CD4-positive, alpha-beta T cell treated with Interleukin-6 at 100 ng/mL for 8 hours (primary cell): ENCODE measurements at regions not wholly inside any gene's neighbourhood (a gene's known extent, or its start where the extent isn't known, plus 50 kb on each side); places are given as distances from the start of the nearest gene placed in this dataset.
A peak's percentile ranks its signal among the peaks of the same experiment; 100 is the strongest.
"Not testable (repeated sequence)": the region's sequence is repeated elsewhere in the genome, so short reads cannot be mapped to it uniquely, and the experiment has no call there.

ENCODE experiments used
- DNase-seq: peaks from one replicate; pipeline ENCODE4 v3.0.0-alpha.2; 2020; ENCODE audit warnings: mixed read lengths, low spot score

DNA sequence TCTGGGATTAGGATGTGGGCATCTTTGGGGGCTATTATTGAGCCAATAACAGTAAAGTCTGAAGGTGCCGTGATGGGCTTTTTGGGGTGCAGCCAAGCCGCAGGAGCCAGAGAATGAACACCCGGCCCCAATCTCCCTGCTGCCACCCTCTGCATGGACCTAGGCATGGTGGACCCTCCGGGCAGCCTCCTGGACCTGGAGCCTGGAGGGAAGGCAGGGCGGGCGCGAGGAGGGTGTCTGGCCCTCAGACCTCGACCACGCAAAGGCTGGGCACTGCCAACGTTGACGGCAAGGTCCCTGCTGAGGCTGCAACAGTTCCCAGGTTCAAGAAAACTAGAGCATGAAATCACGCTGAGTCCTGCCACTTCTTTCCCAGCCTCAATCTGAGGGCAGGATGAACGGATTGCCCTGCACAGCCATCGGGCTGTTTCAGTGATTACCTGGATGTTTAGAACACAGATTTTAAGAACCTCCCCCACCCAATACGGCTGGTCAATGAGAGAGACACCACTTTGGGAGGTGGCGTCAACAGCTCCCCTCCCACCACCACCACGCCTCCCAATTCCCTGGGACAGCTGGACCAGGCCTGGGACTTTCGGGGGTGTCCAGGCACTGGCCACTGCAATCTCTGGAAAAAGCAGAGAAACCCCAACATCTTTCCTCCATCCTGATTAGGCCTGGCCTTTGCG, 147.4 kb downstream of the NPIPB11 start:
- DNase-seq: not testable (repeated sequence)

GRCh38 chr16:29257419-29258336, 148.8 kb downstream of the NPIPB11 start:
- DNase-seq: not testable (repeated sequence)

GRCh38 chr16:29256501-29256981, 150.0 kb downstream of the NPIPB11 start:
- no peak for DNase-seq

GRCh38 chr16:29255957-29256356, 150.6 kb downstream of the NPIPB11 start:
- not testable (repeated sequence) for DNase-seq

GRCh38 chr16:29255496-29255796, 151.1 kb downstream of the NPIPB11 start:
- not testable (repeated sequence) for DNase-seq

GRCh38 chr16:29254676-29255495, 151.6 kb downstream of the NPIPB11 start:
- no peak for DNase-seq

GRCh38 chr16:29253716-29254590, 152.6 kb downstream of the NPIPB11 start:
- not testable (repeated sequence) for DNase-seq

DNA sequence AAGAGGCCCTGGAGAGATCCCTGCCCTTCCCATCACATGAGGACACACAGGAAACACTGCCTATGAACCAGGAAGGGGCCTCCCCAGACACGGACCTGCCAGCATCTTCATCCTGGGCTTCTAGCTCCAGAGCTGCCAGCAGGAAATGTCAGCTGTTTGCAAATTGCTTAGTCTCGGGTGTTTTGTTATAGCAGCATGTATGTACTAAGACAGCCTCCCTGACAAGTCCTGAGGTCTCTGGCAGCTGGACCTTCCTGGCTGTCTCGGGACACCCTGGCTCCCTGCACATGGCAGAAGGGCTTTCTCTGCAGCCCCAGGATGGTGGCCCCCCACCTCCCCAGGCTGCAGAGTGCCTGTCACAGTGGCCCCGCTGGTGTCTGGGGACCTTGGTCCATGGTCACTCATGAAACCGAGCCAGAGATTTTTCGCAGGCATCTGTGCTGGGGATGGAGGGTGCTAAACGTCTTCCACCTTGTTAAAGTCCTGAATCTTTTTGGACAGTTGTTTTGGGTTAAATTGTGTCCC, 153.4 kb downstream of the NPIPB11 start:
- not testable (repeated sequence) for DNase-seq

DNA sequence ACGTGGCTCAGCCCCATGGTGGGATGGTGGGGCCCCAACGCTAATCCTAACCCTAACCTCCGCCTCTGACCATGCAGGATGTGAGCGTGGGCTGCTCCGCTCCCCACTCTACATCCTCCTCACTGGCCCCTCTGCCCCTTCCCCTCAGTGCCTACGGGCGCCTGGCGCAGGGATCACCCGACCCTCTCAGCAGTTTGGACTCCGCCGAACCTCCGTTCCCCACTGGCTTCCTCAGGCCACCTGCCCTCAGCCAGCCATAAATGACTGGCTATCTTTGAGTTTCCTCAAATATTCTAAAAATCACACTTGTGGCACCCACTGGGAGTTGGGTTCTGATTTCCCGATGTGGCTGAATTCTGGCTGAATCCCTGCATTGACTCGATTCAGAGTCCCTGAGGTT, 154.2 kb downstream of the NPIPB11 start:
- not testable (repeated sequence) for DNase-seq

- DNase-seq: not testable (repeated sequence)
Observed at GRCh38 chr16:29251571-29252011, 154.9 kb downstream of the NPIPB11 start.

DNA sequence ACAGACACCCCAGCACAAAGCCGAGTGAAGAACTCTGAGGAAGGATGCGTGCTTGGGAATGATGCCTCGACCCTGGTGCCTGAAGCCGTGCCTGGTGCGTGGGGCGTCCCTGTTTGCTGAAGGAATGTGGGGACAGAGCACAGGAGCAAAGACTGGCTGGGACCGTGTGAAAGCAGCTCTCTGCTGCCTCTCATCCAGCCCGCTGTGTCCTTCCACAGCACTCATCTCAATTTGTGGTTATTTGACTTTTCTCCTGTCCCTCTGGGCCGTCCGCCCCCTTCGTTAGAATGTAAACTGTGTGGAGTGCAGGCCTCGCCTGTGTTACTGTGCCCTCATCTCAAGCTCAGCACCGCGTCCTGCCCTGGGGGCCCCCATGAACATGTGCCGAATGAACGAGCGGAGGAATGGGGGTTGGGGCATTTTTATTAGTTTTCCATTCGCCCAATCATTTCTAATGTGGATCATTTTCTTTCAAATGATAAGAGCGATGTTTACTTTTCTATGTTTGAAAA, 155.5 kb downstream of the NPIPB11 start:
- not testable (repeated sequence) for DNase-seq

- DNase-seq: not testable (repeated sequence)
Observed at GRCh38 chr16:29250469-29250868, 156.0 kb downstream of the NPIPB11 start.

GRCh38 chr16:29248940-29249318, 157.6 kb downstream of the NPIPB11 start:
- DNase-seq: not testable (repeated sequence)

DNA sequence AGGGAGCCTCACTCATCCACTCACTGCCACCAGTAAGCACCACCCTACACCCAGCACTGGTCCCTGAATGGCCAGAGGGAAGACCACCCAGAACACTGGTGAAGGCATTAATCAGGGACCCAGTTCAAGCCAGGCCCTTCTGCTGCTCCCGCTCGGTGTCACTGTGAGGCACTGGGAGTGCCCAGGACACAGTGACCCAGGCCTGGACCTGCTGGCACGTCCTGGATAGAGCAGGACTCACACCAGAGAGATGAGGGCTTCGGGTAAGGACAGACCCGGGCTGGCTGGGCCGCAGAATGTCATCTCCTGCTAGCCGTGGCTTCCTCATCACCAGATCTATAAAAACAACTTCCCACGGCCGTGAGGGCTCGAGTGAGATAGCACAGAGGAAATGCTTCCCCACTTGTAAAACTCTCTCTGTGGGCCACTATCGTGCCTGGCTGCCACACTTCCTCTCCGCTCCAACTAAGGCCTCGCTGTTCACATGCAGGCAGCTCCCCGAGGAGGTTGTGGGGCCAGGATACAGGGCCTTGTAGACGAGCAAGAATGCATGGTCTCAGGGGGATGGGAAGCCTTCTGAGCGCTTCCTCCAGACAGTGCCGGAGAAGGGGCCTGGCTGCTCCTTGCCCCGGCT, 158.1 kb downstream of the NPIPB11 start:
- peak; percentile 45 for DNase-seq

GRCh38 chr16:29246091-29246490, 160.4 kb downstream of the NPIPB11 start:
- not testable (repeated sequence) for DNase-seq

DNA sequence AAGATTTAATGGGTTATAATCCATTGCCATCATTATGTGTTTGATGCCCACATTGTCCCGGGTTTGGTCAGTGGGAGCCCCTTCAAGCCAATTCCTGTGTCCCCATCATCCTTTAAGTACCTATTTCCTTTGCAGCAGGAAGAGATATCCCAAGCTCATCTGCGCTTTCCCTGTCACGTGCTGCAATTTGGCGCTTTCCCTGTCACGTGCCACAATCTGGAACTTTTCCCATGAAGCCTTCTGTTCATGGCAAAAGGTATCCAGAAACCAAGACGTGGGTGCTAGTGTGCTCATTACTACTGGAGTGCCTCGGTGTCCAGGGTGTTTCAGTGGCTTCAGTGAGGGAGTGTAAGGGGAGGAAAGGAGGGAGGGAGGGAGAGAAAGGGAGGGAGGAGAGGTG, 168.5 kb downstream of the NPIPB11 start:
- no peak for DNase-seq

GRCh38 chr16:29237495-29237894, 169.0 kb downstream of the NPIPB11 start:
- DNase-seq: not testable (repeated sequence)

DNA sequence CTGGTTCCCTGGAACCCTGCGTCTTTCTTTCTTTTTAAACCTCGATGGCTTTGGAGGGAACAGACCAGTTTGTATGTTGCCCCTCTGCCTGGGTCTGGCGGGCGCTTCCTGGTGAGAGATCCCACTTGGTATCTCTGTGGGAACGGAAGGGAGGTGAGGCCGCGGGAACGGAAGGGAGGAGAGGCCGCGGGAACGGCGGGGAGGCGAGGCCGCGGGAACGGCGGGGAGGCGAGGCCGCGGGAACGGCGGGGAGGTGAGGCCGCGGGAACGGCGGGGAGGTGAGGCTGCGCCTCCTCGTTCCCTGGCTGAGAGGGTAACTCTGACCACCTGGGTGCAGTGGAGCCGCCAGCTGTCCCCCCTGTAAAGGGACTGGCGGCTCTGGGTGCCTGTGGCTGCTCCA, 169.5 kb downstream of the NPIPB11 start:
- DNase-seq: not testable (repeated sequence)

DNA sequence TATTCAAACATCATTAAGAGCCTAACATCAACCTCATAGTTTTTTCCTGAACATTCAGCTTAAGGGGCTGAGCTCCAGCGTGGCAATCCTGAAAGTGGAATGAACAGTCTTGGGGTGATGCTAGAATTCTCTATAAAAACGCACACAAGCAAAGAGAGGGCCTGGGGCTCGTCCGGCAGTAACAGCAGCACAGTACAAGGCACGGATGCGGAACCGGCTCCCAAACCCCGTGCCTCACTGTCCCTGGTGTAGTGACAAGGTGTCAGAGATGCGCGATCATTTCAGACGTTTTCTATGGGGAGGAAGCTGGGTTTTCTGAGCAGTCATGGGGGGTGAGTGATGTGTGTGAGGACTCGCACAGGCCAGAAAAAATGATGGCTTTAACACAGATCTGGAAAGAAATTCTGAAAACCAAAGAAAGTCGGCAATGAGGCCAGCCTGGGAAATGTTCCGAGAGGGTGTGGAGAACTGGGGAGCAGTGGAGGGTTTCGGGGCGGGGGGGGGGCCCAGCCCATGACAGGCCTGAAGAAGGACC, 170.6 kb downstream of the NPIPB11 start:
- DNase-seq: not testable (repeated sequence)
